Hepatocyte (in vitro differentiated cells): ENCODE measurements at regions not wholly inside any gene's neighbourhood (a gene's known extent, or its start where the extent isn't known, plus 50 kb on each side); places are given as distances from the start of the nearest gene placed in this dataset.

Experiments
- DNase-seq: peaks from one replicate; pipeline ENCODE4 v3.0.0-alpha.2; 2016; ENCODE audit warnings: low spot score
- H2AFZ ChIP-seq: fragments of 200-600 bp; sonication (generic); 2 replicates; pipeline ENCODE4 v1.6.0; 2016; ENCODE audit warnings: antibody characterized with exemption, mild to moderate bottlenecking
- H3K27ac ChIP-seq: fragments of 200-600 bp; sonication (generic); 2 replicates; pipeline ENCODE4 v1.5.1; 2016; ENCODE audit warnings: mild to moderate bottlenecking
- H3K27me3 ChIP-seq: fragments of 200-600 bp; sonication (generic); 2 replicates; pipeline ENCODE4 v1.6.1; 2016
- H3K36me3 ChIP-seq: fragments of 200-600 bp; sonication (generic); replicated peaks from 2 replicates; pipeline ENCODE4 v1.5.1; 2016; ENCODE audit warnings: low read depth; ENCODE audit not compliant: insufficient read depth
- H3K4me1 ChIP-seq: fragments of 200-600 bp; sonication (generic); 2 replicates; pipeline ENCODE4 v1.5.1; 2016; ENCODE audit warnings: mild to moderate bottlenecking, moderate library complexity; ENCODE audit not compliant: insufficient read depth
- H3K4me2 ChIP-seq: fragments of 200-600 bp; sonication (generic); 2 replicates; pipeline ENCODE4 v1.6.0; 2016
- H3K4me3 ChIP-seq: fragments of 200-600 bp; sonication (generic); 2 replicates; pipeline ENCODE4 v1.5.1; 2016; ENCODE audit warnings: mild to moderate bottlenecking
- H3K79me2 ChIP-seq: fragments of 200-600 bp; sonication (generic); 2 replicates; pipeline ENCODE4 v1.6.0; 2017; ENCODE audit warnings: mild to moderate bottlenecking
- H3K9me2 ChIP-seq: fragments of 200-600 bp; sonication (generic); replicated peaks from 2 replicates; pipeline ENCODE4 v1.6.0; 2017; ENCODE audit warnings: mild to moderate bottlenecking; ENCODE audit not compliant: insufficient read depth
- H3K9me3 ChIP-seq: fragments of 200-600 bp; sonication (generic); 2 replicates; pipeline ENCODE4 v1.5.1; 2016; ENCODE audit warnings: low read depth, mild to moderate bottlenecking
- H4K20me1 ChIP-seq: fragments of 200-600 bp; sonication (generic); 2 replicates; pipeline ENCODE4 v1.6.0; 2016; ENCODE audit warnings: mild to moderate bottlenecking; ENCODE audit not compliant: insufficient read depth, poor library complexity, severe bottlenecking
- EZH2 ChIP-seq: fragments of 200-600 bp; sonication (generic); IDR thresholded peaks from 2 replicates; pipeline ENCODE4 v1.6.1; 2016; ENCODE audit warnings: antibody characterized with exemption, mild to moderate bottlenecking, borderline replicate concordance
- EZH2phosphoT487 ChIP-seq: fragments of 200-600 bp; sonication (generic); IDR thresholded peaks from one replicate; pipeline ENCODE4 v1.6.1; 2018; ENCODE audit warnings: antibody characterized with exemption, mild to moderate bottlenecking, low read depth, moderate library complexity; ENCODE audit not compliant: unreplicated experiment, severe bottlenecking
- whole genome bisulfite sequencing: methylation state at CpG from one replicate; pipeline ENCODE4 v1.1.6; 2016; ENCODE audit warnings: low lambda C conversion rate; ENCODE audit errors: missing lambda C conversion rate; 5-methylcytosine and 5-hydroxymethylcytosine counted together
- TF ChIP-seq, protein P1 (sequence below): fragments of 200-600 bp; sonication (generic); IDR thresholded peaks from 2 replicates; pipeline ENCODE4 v1.5.1; 2016; ENCODE audit warnings: antibody characterized with exemption, mild to moderate bottlenecking; ENCODE audit not compliant: poor library complexity

GRCh38 chr3:34407281-34407680 is 608.9 kb downstream of the PDCD6IP start:
- no peaks in the 10 kb centered on the region for H3K4me1 ChIP-seq
- no peaks in the 10 kb centered on the region for H3K9me2 ChIP-seq
- H4K20me1 ChIP-seq = no peaks in the 10 kb centered on the region
- 60% methylated on average over 1 of the region's 1 CpG for WGBS
- H3K4me2 ChIP-seq = no peak overlapping the region
- DNase-seq = no peak
- no peaks in the 10 kb centered on the region for H3K36me3 ChIP-seq
- no peak overlapping the region for H2AFZ ChIP-seq
- no peak overlapping the region for H3K4me3 ChIP-seq
- H3K79me2 ChIP-seq = no peaks in the 10 kb centered on the region
- H3K27ac ChIP-seq = no peak overlapping the region
- H3K27me3 ChIP-seq = no peaks in the 10 kb centered on the region
- H3K9me3 ChIP-seq = no peaks in the 10 kb centered on the region
- TF ChIP-seq, protein P1, sequence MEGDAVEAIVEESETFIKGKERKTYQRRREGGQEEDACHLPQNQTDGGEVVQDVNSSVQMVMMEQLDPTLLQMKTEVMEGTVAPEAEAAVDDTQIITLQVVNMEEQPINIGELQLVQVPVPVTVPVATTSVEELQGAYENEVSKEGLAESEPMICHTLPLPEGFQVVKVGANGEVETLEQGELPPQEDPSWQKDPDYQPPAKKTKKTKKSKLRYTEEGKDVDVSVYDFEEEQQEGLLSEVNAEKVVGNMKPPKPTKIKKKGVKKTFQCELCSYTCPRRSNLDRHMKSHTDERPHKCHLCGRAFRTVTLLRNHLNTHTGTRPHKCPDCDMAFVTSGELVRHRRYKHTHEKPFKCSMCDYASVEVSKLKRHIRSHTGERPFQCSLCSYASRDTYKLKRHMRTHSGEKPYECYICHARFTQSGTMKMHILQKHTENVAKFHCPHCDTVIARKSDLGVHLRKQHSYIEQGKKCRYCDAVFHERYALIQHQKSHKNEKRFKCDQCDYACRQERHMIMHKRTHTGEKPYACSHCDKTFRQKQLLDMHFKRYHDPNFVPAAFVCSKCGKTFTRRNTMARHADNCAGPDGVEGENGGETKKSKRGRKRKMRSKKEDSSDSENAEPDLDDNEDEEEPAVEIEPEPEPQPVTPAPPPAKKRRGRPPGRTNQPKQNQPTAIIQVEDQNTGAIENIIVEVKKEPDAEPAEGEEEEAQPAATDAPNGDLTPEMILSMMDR = no peak
- TF ChIP-seq EZH2 (no peak), EZH2phosphoT487 (no peak)

DNA sequence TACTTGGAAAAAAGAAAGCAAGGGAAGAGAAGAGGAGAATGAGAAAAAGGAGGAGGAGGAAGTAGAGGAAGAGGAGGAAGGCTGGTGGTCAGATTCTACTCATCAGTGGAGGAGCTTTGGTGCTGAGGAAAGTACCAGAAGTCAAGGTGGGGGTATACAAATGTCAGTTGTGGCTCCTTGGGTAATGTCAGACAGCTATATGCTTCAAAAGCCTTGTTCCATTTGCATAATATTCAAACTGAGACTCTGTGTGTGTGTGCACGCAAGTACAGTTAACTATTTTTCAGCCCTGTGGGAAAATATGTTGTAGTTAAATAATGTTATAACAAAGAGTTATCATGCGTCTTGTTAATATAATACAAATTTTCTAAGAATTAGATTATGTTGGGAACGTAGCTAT is 609.7 kb downstream of the PDCD6IP start:
- Histone ChIP-seq H4K20me1 (no peaks in the 10 kb centered on the region), H3K4me1 (no peaks in the 10 kb centered on the region), H2AFZ (no peak overlapping the region), H3K4me3 (no peak overlapping the region), H3K9me2 (no peaks in the 10 kb centered on the region), H3K9me3 (no peaks in the 10 kb centered on the region), H3K27ac (no peak overlapping the region), H3K79me2 (no peaks in the 10 kb centered on the region), H3K4me2 (no peak overlapping the region), H3K36me3 (no peaks in the 10 kb centered on the region), H3K27me3 (no peaks in the 10 kb centered on the region)
- DNase-seq = no peak
- WGBS = 96% methylated on average over 3 of the region's 3 CpGs
- TF ChIP-seq EZH2phosphoT487 = no peak
- TF ChIP-seq, protein P1 = no peak
- no peak for TF ChIP-seq EZH2

- Histone ChIP-seq H3K9me3 (no peaks in the 10 kb centered on the region), H2AFZ (no peak overlapping the region), H3K4me1 (no peaks in the 10 kb centered on the region), H3K79me2 (no peaks in the 10 kb centered on the region), H3K27ac (no peak overlapping the region), H4K20me1 (no peaks in the 10 kb centered on the region), H3K9me2 (no peaks in the 10 kb centered on the region), H3K4me2 (no peak overlapping the region), H3K27me3 (no peaks in the 10 kb centered on the region), H3K4me3 (no peak overlapping the region), H3K36me3 (no peaks in the 10 kb centered on the region)
- 80% methylated on average over 1 of the region's 1 CpG for WGBS
- no peak for TF ChIP-seq EZH2phosphoT487
- TF ChIP-seq EZH2 = no peak
- TF ChIP-seq, protein P1 = no peak
- no peak for DNase-seq
These were observed 613.2 kb downstream of the PDCD6IP start for GRCh38 chr3:34411596-34411995.

DNA sequence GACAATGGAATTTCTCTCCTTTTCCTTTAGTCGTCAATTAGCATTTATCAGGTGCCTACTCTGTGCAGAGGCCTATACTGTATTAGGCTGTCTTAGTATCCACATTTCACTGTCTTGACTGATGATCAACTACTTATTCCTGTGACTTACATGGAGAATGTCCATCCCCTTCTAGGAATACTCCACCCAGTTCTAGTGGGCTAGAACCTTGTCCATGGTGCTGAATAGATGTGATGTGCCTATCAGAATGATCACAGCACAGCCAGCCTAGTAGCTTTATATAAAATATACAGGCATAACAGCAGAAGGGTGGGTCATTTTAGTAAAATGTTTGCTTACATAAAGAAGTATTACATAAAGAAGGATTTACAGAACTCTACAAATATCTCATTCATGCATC is 621.4 kb downstream of the PDCD6IP start:
- WGBS = 63% methylated on average over 1 of the region's 1 CpG
- no peaks in the 10 kb centered on the region for H3K27me3 ChIP-seq
- peak; percentile 32 for DNase-seq
- no peak for TF ChIP-seq EZH2
- no peak for TF ChIP-seq EZH2phosphoT487
- TF ChIP-seq, protein P1 = no peak
- no peaks in the 10 kb centered on the region for H4K20me1 ChIP-seq
- H3K4me3 ChIP-seq = no peak overlapping the region
- H3K4me1 ChIP-seq = no peaks in the 10 kb centered on the region
- no peaks in the 10 kb centered on the region for H3K9me3 ChIP-seq
- H3K36me3 ChIP-seq = no peaks in the 10 kb centered on the region
- H2AFZ ChIP-seq = no peak overlapping the region
- H3K79me2 ChIP-seq = no peaks in the 10 kb centered on the region
- H3K9me2 ChIP-seq = no peaks in the 10 kb centered on the region
- no peak overlapping the region for H3K4me2 ChIP-seq
- no peak overlapping the region for H3K27ac ChIP-seq
